ENCODE measurements at regions not wholly inside any gene's neighbourhood (a gene's known extent, or its start where the extent isn't known, plus 50 kb on each side); places are given as distances from the start of the nearest gene placed in this dataset.

DNA sequence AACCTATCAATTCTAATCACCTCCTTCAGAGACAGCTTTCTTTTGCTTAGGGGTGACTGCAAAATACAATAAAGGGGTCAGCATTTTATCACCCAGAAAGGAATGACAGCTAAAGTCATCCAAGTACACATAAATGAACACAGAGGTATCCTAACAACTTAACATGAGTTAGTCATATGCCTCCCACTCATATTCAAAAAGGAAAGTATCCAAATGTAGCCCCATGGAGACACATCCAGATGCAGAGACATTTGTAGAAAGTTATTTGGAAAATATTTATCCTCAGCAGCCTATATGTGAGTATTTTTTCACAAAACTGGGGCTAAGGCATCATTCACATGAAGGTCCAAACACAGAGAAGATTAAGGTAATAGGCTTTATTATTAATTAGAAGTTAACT is 1579.7 kb upstream of the SLC39A10 start:
- TF ChIP-seq, protein P1, sequence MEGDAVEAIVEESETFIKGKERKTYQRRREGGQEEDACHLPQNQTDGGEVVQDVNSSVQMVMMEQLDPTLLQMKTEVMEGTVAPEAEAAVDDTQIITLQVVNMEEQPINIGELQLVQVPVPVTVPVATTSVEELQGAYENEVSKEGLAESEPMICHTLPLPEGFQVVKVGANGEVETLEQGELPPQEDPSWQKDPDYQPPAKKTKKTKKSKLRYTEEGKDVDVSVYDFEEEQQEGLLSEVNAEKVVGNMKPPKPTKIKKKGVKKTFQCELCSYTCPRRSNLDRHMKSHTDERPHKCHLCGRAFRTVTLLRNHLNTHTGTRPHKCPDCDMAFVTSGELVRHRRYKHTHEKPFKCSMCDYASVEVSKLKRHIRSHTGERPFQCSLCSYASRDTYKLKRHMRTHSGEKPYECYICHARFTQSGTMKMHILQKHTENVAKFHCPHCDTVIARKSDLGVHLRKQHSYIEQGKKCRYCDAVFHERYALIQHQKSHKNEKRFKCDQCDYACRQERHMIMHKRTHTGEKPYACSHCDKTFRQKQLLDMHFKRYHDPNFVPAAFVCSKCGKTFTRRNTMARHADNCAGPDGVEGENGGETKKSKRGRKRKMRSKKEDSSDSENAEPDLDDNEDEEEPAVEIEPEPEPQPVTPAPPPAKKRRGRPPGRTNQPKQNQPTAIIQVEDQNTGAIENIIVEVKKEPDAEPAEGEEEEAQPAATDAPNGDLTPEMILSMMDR (IDR thresholded peaks at IDR 0.05) = no peak
- no peak for TF ChIP-seq EP300 (IDR thresholded peaks at IDR 0.05)
- TF ChIP-seq POLR2A (IDR thresholded peaks at IDR 0.05) = no peak
- no peak for TF ChIP-seq POLR2AphosphoS5 (IDR thresholded peaks at IDR 0.05)

Data from stomach (tissue), 4 donors.